ENCODE measurements at regions not wholly inside any gene's neighbourhood (a gene's known extent, or its start where the extent isn't known, plus 50 kb on each side); places are given as distances from the start of the nearest gene placed in this dataset.

DNA sequence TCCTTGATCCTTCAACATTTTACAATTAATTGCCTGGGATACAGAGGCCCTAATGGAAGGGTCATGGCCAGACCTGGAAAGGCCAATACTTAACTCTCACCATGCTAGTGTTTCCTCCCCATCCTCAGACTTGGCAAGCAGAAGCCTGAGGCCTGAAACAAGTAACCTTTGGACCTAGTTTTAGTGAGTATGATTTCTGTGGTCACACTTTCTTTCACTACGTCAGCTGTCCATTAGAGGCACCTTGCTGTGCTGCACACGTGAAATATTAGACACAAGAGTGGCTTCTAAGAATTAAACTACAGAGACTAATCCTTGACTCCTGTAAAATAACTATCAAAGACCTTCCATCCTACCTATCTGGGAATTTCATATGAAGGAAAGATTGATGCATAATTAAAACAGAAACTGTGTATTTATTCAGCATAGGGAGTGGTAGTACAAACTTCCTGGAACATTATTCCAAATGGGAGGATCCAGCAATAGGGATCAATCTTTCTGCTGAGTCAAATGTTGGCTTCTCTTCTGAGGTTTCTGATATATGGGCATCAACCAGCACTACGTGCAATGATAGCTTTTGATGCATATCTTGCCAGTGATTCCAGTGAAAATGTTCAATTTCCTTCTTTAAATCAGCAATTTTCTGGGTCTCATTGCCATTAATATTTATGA lies 249.7 kb downstream of the IKZF2 start:
- no peak overlapping the region for H3K4me3 ChIP-seq
- peaks cover 8% of the 10 kb centered on the region for H3K4me1 ChIP-seq (ENCODE audit: insufficient read depth)
- H3K79me2 ChIP-seq, result no peaks in the 10 kb centered on the region
- H3K27ac ChIP-seq, result no peak overlapping the region
- H3K36me3 ChIP-seq (replicated peaks; ENCODE audit: insufficient read depth, low read depth), result peaks cover 3% of the 10 kb centered on the region
- no peaks in the 10 kb centered on the region for H3K9me2 ChIP-seq (replicated peaks; ENCODE audit: insufficient read depth)
- no peak overlapping the region for H2AFZ ChIP-seq
- 89% methylated on average over 3 of the region's 3 CpGs for WGBS (ENCODE audit: low lambda C conversion rate, missing lambda C conversion rate)
- no peak overlapping the region for H3K4me2 ChIP-seq
- no peaks in the 10 kb centered on the region for H3K27me3 ChIP-seq
- DNase-seq (ENCODE audit: low spot score), result no peak
- no peaks in the 10 kb centered on the region for H3K9me3 ChIP-seq (ENCODE audit: low read depth)
- TF ChIP-seq, protein P1, sequence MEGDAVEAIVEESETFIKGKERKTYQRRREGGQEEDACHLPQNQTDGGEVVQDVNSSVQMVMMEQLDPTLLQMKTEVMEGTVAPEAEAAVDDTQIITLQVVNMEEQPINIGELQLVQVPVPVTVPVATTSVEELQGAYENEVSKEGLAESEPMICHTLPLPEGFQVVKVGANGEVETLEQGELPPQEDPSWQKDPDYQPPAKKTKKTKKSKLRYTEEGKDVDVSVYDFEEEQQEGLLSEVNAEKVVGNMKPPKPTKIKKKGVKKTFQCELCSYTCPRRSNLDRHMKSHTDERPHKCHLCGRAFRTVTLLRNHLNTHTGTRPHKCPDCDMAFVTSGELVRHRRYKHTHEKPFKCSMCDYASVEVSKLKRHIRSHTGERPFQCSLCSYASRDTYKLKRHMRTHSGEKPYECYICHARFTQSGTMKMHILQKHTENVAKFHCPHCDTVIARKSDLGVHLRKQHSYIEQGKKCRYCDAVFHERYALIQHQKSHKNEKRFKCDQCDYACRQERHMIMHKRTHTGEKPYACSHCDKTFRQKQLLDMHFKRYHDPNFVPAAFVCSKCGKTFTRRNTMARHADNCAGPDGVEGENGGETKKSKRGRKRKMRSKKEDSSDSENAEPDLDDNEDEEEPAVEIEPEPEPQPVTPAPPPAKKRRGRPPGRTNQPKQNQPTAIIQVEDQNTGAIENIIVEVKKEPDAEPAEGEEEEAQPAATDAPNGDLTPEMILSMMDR (IDR thresholded peaks at IDR 0.05; ENCODE audit: poor library complexity), result no peak
- no peak for TF ChIP-seq EZH2 (IDR thresholded peaks at IDR 0.05; ENCODE audit: borderline replicate concordance)
- no peaks in the 10 kb centered on the region for H4K20me1 ChIP-seq (ENCODE audit: insufficient read depth, poor library complexity, severe bottlenecking)

DNA sequence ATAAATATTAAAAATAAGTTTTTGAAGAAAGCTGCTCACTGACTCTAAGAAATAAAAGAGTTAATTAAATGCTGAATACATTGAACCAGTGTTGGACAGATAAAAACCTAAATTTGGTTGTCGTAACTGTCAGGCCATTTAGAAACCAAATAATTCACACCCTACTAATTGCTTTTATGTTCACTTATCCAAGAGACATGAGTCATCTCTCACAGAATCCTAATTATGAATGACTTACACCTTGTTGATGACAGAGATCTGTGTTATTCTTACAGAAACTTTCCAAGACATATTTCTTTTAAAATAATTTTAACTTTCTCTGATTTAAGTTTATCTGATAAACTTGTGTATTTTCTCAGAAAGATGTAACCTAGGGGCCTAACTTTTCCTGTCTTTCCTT lies 250.7 kb downstream of the IKZF2 start:
- no peaks in the 10 kb centered on the region for H3K9me2 ChIP-seq (replicated peaks; ENCODE audit: insufficient read depth)
- H3K27ac ChIP-seq, result no peak overlapping the region
- TF ChIP-seq, protein P1 (IDR thresholded peaks at IDR 0.05; ENCODE audit: poor library complexity), result no peak
- TF ChIP-seq EZH2 (IDR thresholded peaks at IDR 0.05; ENCODE audit: borderline replicate concordance) (no peak), EZH2phosphoT487 (IDR thresholded peaks at IDR 0.05; ENCODE audit: low read depth, severe bottlenecking, unreplicated experiment) (no peak)
- no peaks in the 10 kb centered on the region for H3K4me1 ChIP-seq (ENCODE audit: insufficient read depth)
- H3K4me3 ChIP-seq, result no peak overlapping the region
- no peaks in the 10 kb centered on the region for H3K79me2 ChIP-seq
- WGBS (ENCODE audit: low lambda C conversion rate, missing lambda C conversion rate), result 62% methylated on average over 1 of the region's 1 CpG
- H3K36me3 ChIP-seq (replicated peaks; ENCODE audit: insufficient read depth, low read depth), result peaks cover 3% of the 10 kb centered on the region
- H2AFZ ChIP-seq, result no peak overlapping the region
- H3K4me2 ChIP-seq, result no peak overlapping the region
- H4K20me1 ChIP-seq (ENCODE audit: insufficient read depth, poor library complexity, severe bottlenecking), result no peaks in the 10 kb centered on the region
- no peaks in the 10 kb centered on the region for H3K27me3 ChIP-seq
- H3K9me3 ChIP-seq (ENCODE audit: low read depth), result no peaks in the 10 kb centered on the region
- no peak for DNase-seq (ENCODE audit: low spot score)

DNA sequence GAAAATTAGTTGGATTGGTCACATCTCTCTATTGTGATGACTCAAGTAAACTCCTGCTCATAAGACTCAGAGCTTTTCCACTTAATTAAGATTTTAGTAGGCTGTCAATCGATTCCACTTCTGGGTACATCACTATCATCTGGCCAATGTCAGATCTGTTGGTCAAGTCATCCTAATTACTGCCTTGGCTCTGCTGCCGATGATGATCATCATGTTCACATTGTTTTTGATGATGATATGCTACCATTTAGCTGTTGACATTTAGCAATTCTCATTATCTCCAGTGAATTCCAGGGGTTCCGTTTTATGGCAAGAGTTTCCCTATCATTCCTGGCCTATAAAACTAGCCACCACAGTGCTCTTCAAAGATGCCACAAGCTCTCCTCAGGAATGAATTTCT lies 253.4 kb downstream of the IKZF2 start:
- Histone ChIP-seq H3K4me1 (ENCODE audit: insufficient read depth) (no peaks in the 10 kb centered on the region), H3K9me3 (ENCODE audit: low read depth) (no peaks in the 10 kb centered on the region), H3K79me2 (no peaks in the 10 kb centered on the region), H3K36me3 (replicated peaks; ENCODE audit: insufficient read depth, low read depth) (peaks cover 3% of the 10 kb centered on the region), H3K4me3 (no peak overlapping the region), H3K4me2 (no peak overlapping the region), H2AFZ (no peak overlapping the region), H3K27ac (no peak overlapping the region), H3K27me3 (no peaks in the 10 kb centered on the region), H4K20me1 (ENCODE audit: insufficient read depth, poor library complexity, severe bottlenecking) (no peaks in the 10 kb centered on the region), H3K9me2 (replicated peaks; ENCODE audit: insufficient read depth) (no peaks in the 10 kb centered on the region)
- TF ChIP-seq EZH2phosphoT487 (IDR thresholded peaks at IDR 0.05; ENCODE audit: low read depth, severe bottlenecking, unreplicated experiment), result no peak
- TF ChIP-seq, protein P1 (IDR thresholded peaks at IDR 0.05; ENCODE audit: poor library complexity), result no peak
- TF ChIP-seq EZH2 (IDR thresholded peaks at IDR 0.05; ENCODE audit: borderline replicate concordance), result no peak
- DNase-seq (ENCODE audit: low spot score), result no peak
- 81% methylated on average over 3 of the region's 3 CpGs for WGBS (ENCODE audit: low lambda C conversion rate, missing lambda C conversion rate)
